Sigmoid colon (tissue), 4 donors: ENCODE measurements at regions not wholly inside any gene's neighbourhood (a gene's known extent, or its start where the extent isn't known, plus 50 kb on each side); places are given as distances from the start of the nearest gene placed in this dataset.

Experiments
- CTCF ChIP-seq, 4 experiments: fragments of 450-650 bp in 3 of 4; fragments of 200-600 bp in 1 of 4; IDR thresholded peaks; one replicate each; pipeline ENCODE4 v1.5.1; 2016 to 2019; ENCODE audit warnings: antibody characterized with exemption in 4 of 4, mild to moderate bottlenecking in 3 of 4, moderate library complexity in 2 of 4
- EP300 ChIP-seq, 4 donors: sonication (generic); formaldehyde crosslinking; IDR thresholded peaks; one replicate each; pipeline ENCODE4 v1.6.1; 2017; ENCODE audit warnings: antibody characterized with exemption in 4 of 4
- POLR2A ChIP-seq, 2 donors: fragments of 450-650 bp; IDR thresholded peaks; one replicate each; pipeline ENCODE4 v1.6.1; 2016; ENCODE audit warnings: antibody characterized with exemption in 2 of 2, mild to moderate bottlenecking in 2 of 2, moderate library complexity in 2 of 2
- POLR2AphosphoS5 ChIP-seq, 4 donors: sonication (generic); formaldehyde crosslinking; IDR thresholded peaks; one replicate each; pipeline ENCODE4 v1.6.1; 2017; ENCODE audit warnings: antibody characterized with exemption in 4 of 4

- TF ChIP-seq POLR2AphosphoS5 (IDR thresholded peaks at IDR 0.05) = no peak
- no peak for TF ChIP-seq CTCF (IDR thresholded peaks at IDR 0.05)
- no peak for TF ChIP-seq POLR2A (IDR thresholded peaks at IDR 0.05)
- no peak for TF ChIP-seq EP300 (IDR thresholded peaks at IDR 0.05)
Measured at GRCh38 chr3:8442993-8443650, 58.5 kb upstream of the LMCD1 start.
